ENCODE measurements at regions not wholly inside any gene's neighbourhood (a gene's known extent, or its start where the extent isn't known, plus 50 kb on each side); places are given as distances from the start of the nearest gene placed in this dataset.

DNA sequence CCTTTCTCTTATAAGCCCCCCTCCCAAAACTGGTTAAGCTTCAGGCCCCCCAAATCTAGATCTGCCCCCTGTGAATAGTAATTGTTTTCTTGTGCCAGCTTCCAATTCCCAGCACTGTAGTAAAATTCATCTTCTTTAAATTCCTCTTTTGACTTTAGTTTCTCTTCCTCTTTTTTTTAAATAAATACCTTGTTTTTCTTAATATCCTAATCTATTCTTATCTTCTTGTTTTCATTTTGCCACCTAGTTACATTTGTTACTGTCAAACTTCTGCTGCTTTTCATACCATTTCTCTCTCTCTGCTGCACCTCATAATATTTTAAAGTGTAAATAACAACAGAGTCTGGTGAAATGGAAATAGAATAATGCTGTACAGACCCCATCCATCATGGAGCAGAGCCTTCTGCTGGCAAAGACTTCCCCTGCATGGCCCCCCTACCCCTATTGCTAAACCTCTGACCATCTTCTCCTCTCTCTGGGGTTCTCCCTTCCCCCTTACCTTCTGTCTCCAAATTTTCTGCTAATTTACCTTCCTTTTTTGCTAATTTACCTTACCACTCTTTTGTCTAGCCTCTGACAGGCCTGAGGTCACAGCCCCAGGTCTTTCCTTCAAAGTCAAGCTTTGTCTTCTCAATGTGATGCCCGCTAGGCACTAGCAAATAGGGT is 94.9 kb upstream of the PAPOLG start:
- intact Hi-C loops (cut with micrococcal nuclease; ENCODE audit: unreplicated experiment) (no loop called here), in situ Hi-C loops (cut with MboI) (no loop called here)
- no peak overlapping the region for H3K4me3 ChIP-seq
- RAD21 ChIA-PET (ENCODE audit: unreplicated experiment): no interaction called here
- CTCF ChIA-PET: interaction anchor here (1.1 to 2.2 kb wide), 2 partner anchors 14 kb away, joined by 3 to 9 read pairs; no protein-coding TSS in a partner anchor
- no peak overlapping the region for H3K4me2 ChIP-seq (ENCODE audit: control insufficient read depth, insufficient read depth)
- SMC1A ChIA-PET (ENCODE audit: uncharacterized antibody, unreplicated experiment): no interaction called here
- no peaks in the 10 kb centered on the region for H3K36me3 ChIP-seq (ENCODE audit: control insufficient read depth in 2 of 2, insufficient read depth in 2 of 2, low read length in 1 of 2)
- H3K9me3 ChIP-seq (replicated peaks; ENCODE audit: control insufficient read depth, insufficient read depth, low read length): no peaks in the 10 kb centered on the region
- no peaks in the 10 kb centered on the region; a peak in 1 of 4 replicates for H3K27me3 ChIP-seq (replicated peaks in 1 of 2; ENCODE audit: control insufficient read depth in 2 of 2, insufficient read depth in 2 of 2, low read length in 1 of 2)
- FAIRE-seq: no peak
- ATAC-seq: no peak
- H2AFZ ChIP-seq (ENCODE audit: control insufficient read depth, low read depth, low read length): no peak overlapping the region
- POLR2A ChIA-PET: no interaction called here
- DNase-seq (ENCODE audit: low read depth, low spot score): no peak
- TF ChIP-seq, protein P1, sequence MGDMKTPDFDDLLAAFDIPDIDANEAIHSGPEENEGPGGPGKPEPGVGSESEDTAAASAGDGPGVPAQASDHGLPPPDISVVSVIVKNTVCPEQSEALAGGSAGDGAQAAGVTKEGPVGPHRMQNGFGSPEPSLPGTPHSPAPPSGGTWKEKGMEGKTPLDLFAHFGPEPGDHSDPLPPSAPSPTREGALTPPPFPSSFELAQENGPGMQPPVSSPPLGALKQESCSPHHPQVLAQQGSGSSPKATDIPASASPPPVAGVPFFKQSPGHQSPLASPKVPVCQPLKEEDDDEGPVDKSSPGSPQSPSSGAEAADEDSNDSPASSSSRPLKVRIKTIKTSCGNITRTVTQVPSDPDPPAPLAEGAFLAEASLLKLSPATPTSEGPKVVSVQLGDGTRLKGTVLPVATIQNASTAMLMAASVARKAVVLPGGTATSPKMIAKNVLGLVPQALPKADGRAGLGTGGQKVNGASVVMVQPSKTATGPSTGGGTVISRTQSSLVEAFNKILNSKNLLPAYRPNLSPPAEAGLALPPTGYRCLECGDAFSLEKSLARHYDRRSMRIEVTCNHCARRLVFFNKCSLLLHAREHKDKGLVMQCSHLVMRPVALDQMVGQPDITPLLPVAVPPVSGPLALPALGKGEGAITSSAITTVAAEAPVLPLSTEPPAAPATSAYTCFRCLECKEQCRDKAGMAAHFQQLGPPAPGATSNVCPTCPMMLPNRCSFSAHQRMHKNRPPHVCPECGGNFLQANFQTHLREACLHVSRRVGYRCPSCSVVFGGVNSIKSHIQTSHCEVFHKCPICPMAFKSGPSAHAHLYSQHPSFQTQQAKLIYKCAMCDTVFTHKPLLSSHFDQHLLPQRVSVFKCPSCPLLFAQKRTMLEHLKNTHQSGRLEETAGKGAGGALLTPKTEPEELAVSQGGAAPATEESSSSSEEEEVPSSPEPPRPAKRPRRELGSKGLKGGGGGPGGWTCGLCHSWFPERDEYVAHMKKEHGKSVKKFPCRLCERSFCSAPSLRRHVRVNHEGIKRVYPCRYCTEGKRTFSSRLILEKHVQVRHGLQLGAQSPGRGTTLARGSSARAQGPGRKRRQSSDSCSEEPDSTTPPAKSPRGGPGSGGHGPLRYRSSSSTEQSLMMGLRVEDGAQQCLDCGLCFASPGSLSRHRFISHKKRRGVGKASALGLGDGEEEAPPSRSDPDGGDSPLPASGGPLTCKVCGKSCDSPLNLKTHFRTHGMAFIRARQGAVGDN (IDR thresholded peaks at IDR 0.05): no peak
- peak; percentile 60 for TF ChIP-seq SPI1 (IDR thresholded peaks at IDR 0.05; ENCODE audit: borderline replicate concordance, insufficient read depth, low read depth, low read length)
- no peak for TF ChIP-seq NR2C2 (IDR thresholded peaks at IDR 0.05; ENCODE audit: borderline replicate concordance, control insufficient read depth, insufficient read length, low read depth)
- TF ChIP-seq, protein P2, sequence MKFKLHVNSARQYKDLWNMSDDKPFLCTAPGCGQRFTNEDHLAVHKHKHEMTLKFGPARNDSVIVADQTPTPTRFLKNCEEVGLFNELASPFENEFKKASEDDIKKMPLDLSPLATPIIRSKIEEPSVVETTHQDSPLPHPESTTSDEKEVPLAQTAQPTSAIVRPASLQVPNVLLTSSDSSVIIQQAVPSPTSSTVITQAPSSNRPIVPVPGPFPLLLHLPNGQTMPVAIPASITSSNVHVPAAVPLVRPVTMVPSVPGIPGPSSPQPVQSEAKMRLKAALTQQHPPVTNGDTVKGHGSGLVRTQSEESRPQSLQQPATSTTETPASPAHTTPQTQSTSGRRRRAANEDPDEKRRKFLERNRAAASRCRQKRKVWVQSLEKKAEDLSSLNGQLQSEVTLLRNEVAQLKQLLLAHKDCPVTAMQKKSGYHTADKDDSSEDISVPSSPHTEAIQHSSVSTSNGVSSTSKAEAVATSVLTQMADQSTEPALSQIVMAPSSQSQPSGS (IDR thresholded peaks at IDR 0.05; ENCODE audit: low read length): no peak
- TF ChIP-seq ESRRA (IDR thresholded peaks at IDR 0.05; ENCODE audit: low read length): no peak
- BruUV-seq (replicated peaks): no TSS peak
- no peaks in the 10 kb centered on the region for H3K4me1 ChIP-seq (ENCODE audit: control insufficient read depth, insufficient read depth, low read length)
- WGBS (ENCODE audit: insufficient coverage, insufficient replicate concordance, low lambda C conversion rate, missing lambda C conversion rate): 47% methylated on average over 1 of the region's 1 CpG
- no peak overlapping the region for H3K27ac ChIP-seq (ENCODE audit: control insufficient read depth, insufficient read depth)
- H3K79me2 ChIP-seq (ENCODE audit: control insufficient read depth, insufficient read depth, low read length): no peaks in the 10 kb centered on the region
- no peaks in the 10 kb centered on the region for H4K20me1 ChIP-seq (ENCODE audit: control insufficient read depth, insufficient read depth)
- H3K9ac ChIP-seq (ENCODE audit: control insufficient read depth, insufficient read depth, low read length): no peak overlapping the region

Measured in GM12878 (cell line).